IMR-90 (cell line): ENCODE measurements at regions not wholly inside any gene's neighbourhood (a gene's known extent, or its start where the extent isn't known, plus 50 kb on each side); places are given as distances from the start of the nearest gene placed in this dataset.
A peak's percentile ranks its signal among the peaks of the same experiment; 100 is the strongest.

ENCODE experiments used
- ATAC-seq: fragments of 200-7000 bp; cut with Tn5 transposase; 2 replicates; pipeline ENCODE4 v1.9.1; 2020; ENCODE audit warnings: low read depth, mild to moderate bottlenecking, moderate library complexity
- BruUV-seq: library from RNA; stranded (reverse); fragments of 400-500 nt; replicated peaks from 2 replicates; lab custom pipeline; 2021; lab: Mats Ljungman, UMichigan
- CTCF ChIA-PET: fragments of 300-600 bp; formaldehyde crosslinking; extraction: SDS; loops from one replicate; lab custom pipeline; 2021; ENCODE audit warnings: antibody characterized with exemption; lab: Yijun Ruan, JAX
- POLR2A ChIA-PET: fragments of 300-600 bp; sonication (Branson Sonifier 250); formaldehyde crosslinking; loops from one replicate; lab custom pipeline; 2022; ENCODE audit warnings: antibody characterized with exemption; ENCODE audit not compliant: unreplicated experiment; lab: Charles Lee
- DNase-seq: peaks from one replicate; pipeline ENCODE4 v3.0.0; 2013
- H2AFZ ChIP-seq: replicated peaks from 2 replicates; pipeline ENCODE3; 2013; ENCODE audit warnings: low read length, mild to moderate bottlenecking; ENCODE audit not compliant: poor library complexity
- H2AK5ac ChIP-seq: 2 replicates; pipeline ENCODE4 v1.6.1; 2013; ENCODE audit warnings: low read depth, low read length, inconsistent platforms
- H2AK9ac ChIP-seq: replicated peaks from 2 replicates; pipeline ENCODE3; 2013; ENCODE audit warnings: mild to moderate bottlenecking, low read depth, low read length, moderate library complexity; ENCODE audit not compliant: poor library complexity
- H2BK120ac ChIP-seq: 2 replicates; pipeline ENCODE4 v1.6.1; 2013; ENCODE audit warnings: low read depth, low read length, inconsistent platforms
- H2BK15ac ChIP-seq: 3 replicates; pipeline ENCODE4 v1.6.1; 2013; ENCODE audit warnings: low read depth, low read length, inconsistent platforms
- H2BK20ac ChIP-seq: 2 replicates; pipeline ENCODE4 v1.6.1; 2013; ENCODE audit warnings: low read depth, mild to moderate bottlenecking, inconsistent platforms, low read length, moderate library complexity
- H2BK5ac ChIP-seq: 2 replicates; pipeline ENCODE4 v1.6.1; 2013; ENCODE audit warnings: mild to moderate bottlenecking, low read depth, low read length, inconsistent platforms; ENCODE audit not compliant: poor library complexity, severe bottlenecking
- H3K14ac ChIP-seq: replicated peaks from 2 replicates; pipeline ENCODE4 v1.6.1; 2013; ENCODE audit warnings: low read depth, low read length, inconsistent platforms
- H3K18ac ChIP-seq: 2 replicates; pipeline ENCODE4 v1.6.1; 2013; ENCODE audit warnings: low read depth, low read length, control low read depth
- H3K23ac ChIP-seq: 2 replicates; pipeline ENCODE4 v1.6.1; 2013; ENCODE audit warnings: low read depth, low read length, inconsistent platforms
- H3K27ac ChIP-seq: 2 replicates; pipeline ENCODE4 v1.5.1; 2013; ENCODE audit warnings: mild to moderate bottlenecking, control low read depth, low read length; ENCODE audit not compliant: insufficient read depth
- H3K27me3 ChIP-seq: 2 replicates; pipeline ENCODE4 v1.6.1; 2013; ENCODE audit warnings: low read length; ENCODE audit not compliant: control insufficient read depth, insufficient read depth
- H3K36me3 ChIP-seq: 2 replicates; pipeline ENCODE4 v1.6.1; 2013; ENCODE audit warnings: low read length, mixed read lengths; ENCODE audit not compliant: control insufficient read depth, insufficient read depth
- H3K4ac ChIP-seq: 2 replicates; pipeline ENCODE4 v1.6.1; 2013; ENCODE audit warnings: low read depth, low read length, inconsistent platforms
- H3K4me1 ChIP-seq: 2 replicates; pipeline ENCODE4 v1.6.1; 2013; ENCODE audit warnings: low read length, mixed read lengths; ENCODE audit not compliant: control insufficient read depth, insufficient read depth
- H3K4me2 ChIP-seq: 2 replicates; pipeline ENCODE4 v1.6.1; 2013; ENCODE audit warnings: low read depth, mild to moderate bottlenecking, control low read depth, low read length, moderate library complexity
- H3K4me3 ChIP-seq: 2 replicates; pipeline ENCODE4 v1.5.1; 2013; ENCODE audit warnings: low read depth, mild to moderate bottlenecking, control low read depth, low read length, moderate library complexity; ENCODE audit not compliant: insufficient read depth
- H3K56ac ChIP-seq: 2 replicates; pipeline ENCODE4 v1.6.1; 2013; ENCODE audit warnings: low read length, inconsistent platforms; ENCODE audit not compliant: insufficient read depth; ENCODE audit errors: extremely low read depth
- H3K79me1 ChIP-seq, 2 experiments: 2 replicates each; pipeline ENCODE4 v1.6.1; 2013; ENCODE audit warnings: low read length in 2 of 2, inconsistent platforms in 1 of 2, low read depth in 1 of 2
- H3K9ac ChIP-seq: 2 replicates; pipeline ENCODE4 v1.6.1; 2013; ENCODE audit warnings: low read depth, low read length, control low read depth
- H3K9me1 ChIP-seq: 2 replicates; pipeline ENCODE4 v1.6.1; 2013; ENCODE audit warnings: low read length, inconsistent platforms; ENCODE audit not compliant: insufficient read depth
- H3K9me3 ChIP-seq: 2 replicates; pipeline ENCODE4 v1.6.1; 2013; ENCODE audit warnings: low read length; ENCODE audit not compliant: control insufficient read depth, insufficient read depth
- H4K20me1 ChIP-seq: 2 replicates; pipeline ENCODE4 v1.6.1; 2013; ENCODE audit warnings: low read length, inconsistent platforms; ENCODE audit not compliant: insufficient read depth
- H4K5ac ChIP-seq: 2 replicates; pipeline ENCODE4 v1.6.1; 2013; ENCODE audit warnings: mild to moderate bottlenecking, low read depth, low read length, control low read depth
- H4K8ac ChIP-seq, 2 experiments: 2 replicates each; pipeline ENCODE4 v1.6.1; 2013; ENCODE audit warnings: low read depth in 2 of 2, low read length in 2 of 2, control low read depth in 1 of 2, inconsistent platforms in 1 of 2
- H4K91ac ChIP-seq: 2 replicates; pipeline ENCODE4 v1.6.1; 2013; ENCODE audit warnings: low read depth, low read length, inconsistent platforms; ENCODE audit not compliant: insufficient read depth
- BHLHE40 ChIP-seq: fragments of 150-350 bp; IDR thresholded peaks from 2 replicates; pipeline ENCODE4 v1.6.1; 2016; ENCODE audit warnings: mild to moderate bottlenecking, low read depth, low read length
- CEBPB ChIP-seq: IDR thresholded peaks from 2 replicates; pipeline ENCODE4 v1.6.1; 2012; ENCODE audit warnings: low read depth, low read length, improper control_type of control experiment
- ELK1 ChIP-seq: fragments of 150-350 bp; IDR thresholded peaks from 2 replicates; pipeline ENCODE4 v1.6.1; 2016; ENCODE audit warnings: low read depth, mild to moderate bottlenecking, low read length, moderate library complexity, borderline replicate concordance
- FOS ChIP-seq: fragments of 150-350 bp; IDR thresholded peaks from 2 replicates; pipeline ENCODE4 v1.6.1; 2016; ENCODE audit warnings: low read depth, low read length
- MAFK ChIP-seq: IDR thresholded peaks from 2 replicates; pipeline ENCODE4 v1.6.1; 2012; ENCODE audit warnings: low read depth, low read length, improper control_type of control experiment
- MAZ ChIP-seq: IDR thresholded peaks from 2 replicates; pipeline ENCODE4 v1.6.1; 2012; ENCODE audit warnings: low read depth, mild to moderate bottlenecking, low read length, improper control_type of control experiment, moderate library complexity, borderline replicate concordance
- MXI1 ChIP-seq: IDR thresholded peaks from 2 replicates; pipeline ENCODE4 v1.6.1; 2012; ENCODE audit warnings: low read depth, mild to moderate bottlenecking, low read length, moderate library complexity, borderline replicate concordance
- POLR2A ChIP-seq: IDR thresholded peaks from 2 replicates; pipeline ENCODE4 v1.6.1; 2012; ENCODE audit warnings: mild to moderate bottlenecking, low read depth, low read length
- RAD21 ChIP-seq: IDR thresholded peaks from 2 replicates; pipeline ENCODE4 v1.6.1; 2012; ENCODE audit warnings: low read length, improper control_type of control experiment
- RCOR1 ChIP-seq: IDR thresholded peaks from 2 replicates; pipeline ENCODE4 v1.6.1; 2012; ENCODE audit warnings: mild to moderate bottlenecking, low read length, improper control_type of control experiment; ENCODE audit not compliant: insufficient replicate concordance
- RFX5 ChIP-seq: IDR thresholded peaks from 2 replicates; pipeline ENCODE4 v1.8.0; 2012; ENCODE audit warnings: low read depth, mild to moderate bottlenecking, low read length, moderate library complexity
- SMC3 ChIP-seq: fragments of 150-350 bp; IDR thresholded peaks from 2 replicates; pipeline ENCODE4 v1.6.1; 2016; ENCODE audit warnings: low read depth, mild to moderate bottlenecking, antibody characterized with exemption, low read length, moderate library complexity
- USF2 ChIP-seq: fragments of 150-350 bp; IDR thresholded peaks from 2 replicates; pipeline ENCODE4 v1.6.1; 2017; ENCODE audit warnings: mild to moderate bottlenecking, antibody characterized with exemption, low read length, low read depth
- WGBS, 2 experiments: methylation state at CpG; one replicate each; pipeline versions ENCODE4 v1.1.5 to v1.1.7; 2013; ENCODE audit warnings: missing lambda C conversion rate in 2 of 2; ENCODE audit not compliant: insufficient read length in 1 of 2; ENCODE audit errors: extremely low coverage in 2 of 2; 5-methylcytosine and 5-hydroxymethylcytosine counted together
- dilution Hi-C: fragments of 300-500 bp; cut with HindIII; formaldehyde crosslinking; loops from one replicate; pipeline ENCODE4 v1.14.3; 2018; ENCODE audit warnings: low sequenced_read_pairs; ENCODE audit not compliant: unreplicated experiment
- in situ Hi-C: fragments of 300-500 bp; cut with MboI; formaldehyde crosslinking; loops from 3 replicates; pipeline ENCODE4 v1.14.3; 2019; ENCODE audit warnings: low sequenced_read_pairs, inconsistent platforms, mixed read lengths
- intact Hi-C: fragments of 100-400 bp; cut with micrococcal nuclease; formaldehyde crosslinking; loops from 2 replicates; pipeline ENCODE4 v1.10.0; 2022

- H3K4ac ChIP-seq, result 0 out of 2 replicates have a peak overlapping the region, but pooled peaks have one; percentile 63
- DNase-seq (no peak), ATAC-seq (no peak)
- dilution Hi-C loops, result no loop called here
- no peaks in the 10 kb centered on the region for H3K27me3 ChIP-seq
- 0 out of 4 replicates have a peak, but pooled peaks cover 0 to under 1% of the 10 kb centered on the region in 2 experiments for H3K79me1 ChIP-seq
- in situ Hi-C loops, result loop anchor here (5.0 to 10.0 kb wide), 2 partner anchors 99 to 517 kb away; partner anchors contain the start of gene MAML3
- H2BK20ac ChIP-seq, result no peak overlapping the region
- H2BK5ac ChIP-seq, result no peak overlapping the region
- H3K4me2 ChIP-seq, result no peak overlapping the region
- ChIA-PET CTCF (interaction anchor here (1.2 to 2.2 kb wide), 3 partner anchors 200 to 247 kb away, joined by 3 to 8 read pairs (median 5); no protein-coding TSS in a partner anchor), POLR2A (no interaction called here)
- no peak overlapping the region for H2AFZ ChIP-seq
- no peak overlapping the region for H2AK5ac ChIP-seq
- H3K18ac ChIP-seq, result no peak overlapping the region
- H3K56ac ChIP-seq, result no peak overlapping the region
- BruUV-seq, result no TSS peak
- no peak overlapping the region for H2AK9ac ChIP-seq
- no peak overlapping the region for H3K27ac ChIP-seq
- TF ChIP-seq POLR2A, result no peak
- no peak for TF ChIP-seq BHLHE40
- no peak for TF ChIP-seq MAFK
- no peak for TF ChIP-seq MAZ
- TF ChIP-seq CEBPB, result no peak
- TF ChIP-seq RAD21, result no peak
- TF ChIP-seq MXI1, result no peak
- no peak for TF ChIP-seq RFX5
- TF ChIP-seq USF2, result no peak
- TF ChIP-seq ELK1, result no peak
- no peak for TF ChIP-seq FOS
- TF ChIP-seq SMC3, result no peak
- TF ChIP-seq RCOR1, result no peak
- no CpG with 5 or more reads among the region's 5 CpGs for WGBS, 2 experiments
- intact Hi-C loops, result loop anchor here (5.0 to 10.0 kb wide), 2 partner anchors 347 to 594 kb away; no protein-coding TSS in a partner anchor
- no peaks in the 10 kb centered on the region for H4K20me1 ChIP-seq
- H3K36me3 ChIP-seq, result no peaks in the 10 kb centered on the region
- H3K9ac ChIP-seq, result no peak overlapping the region
- H2BK120ac ChIP-seq, result peak overlapping the region; percentile 25; the same call in 1 of the 2 replicates
- no peak overlapping the region for H4K5ac ChIP-seq
- H3K9me3 ChIP-seq, result no peaks in the 10 kb centered on the region
- H2BK15ac ChIP-seq, result 0 out of 3 replicates have a peak overlapping the region, but pooled peaks have one; percentile 36
- no peak overlapping the region for H3K23ac ChIP-seq
- H3K14ac ChIP-seq, result no peak overlapping the region
- peaks cover 9% of the 10 kb centered on the region for H3K9me1 ChIP-seq
- H3K4me3 ChIP-seq, result no peak overlapping the region
- H4K8ac ChIP-seq, result no peak overlapping the region; a peak in 2 of 4 replicates
- H3K4me1 ChIP-seq, result peaks cover 15% of the 10 kb centered on the region
- peak overlapping the region; percentile 52; the same call in 1 of the 2 replicates for H4K91ac ChIP-seq
Observed at GRCh38 chr4:140251571-140251970, 97.6 kb upstream of the MAML3 start.
